ENCODE measurements at regions not wholly inside any gene's neighbourhood (a gene's known extent, or its start where the extent isn't known, plus 50 kb on each side); places are given as distances from the start of the nearest gene placed in this dataset.
A peak's percentile ranks its signal among the peaks of the same experiment; 100 is the strongest.
"Not testable (repeated sequence)": the region's sequence is repeated elsewhere in the genome, so short reads cannot be mapped to it uniquely, and the experiment has no call there.

DNA sequence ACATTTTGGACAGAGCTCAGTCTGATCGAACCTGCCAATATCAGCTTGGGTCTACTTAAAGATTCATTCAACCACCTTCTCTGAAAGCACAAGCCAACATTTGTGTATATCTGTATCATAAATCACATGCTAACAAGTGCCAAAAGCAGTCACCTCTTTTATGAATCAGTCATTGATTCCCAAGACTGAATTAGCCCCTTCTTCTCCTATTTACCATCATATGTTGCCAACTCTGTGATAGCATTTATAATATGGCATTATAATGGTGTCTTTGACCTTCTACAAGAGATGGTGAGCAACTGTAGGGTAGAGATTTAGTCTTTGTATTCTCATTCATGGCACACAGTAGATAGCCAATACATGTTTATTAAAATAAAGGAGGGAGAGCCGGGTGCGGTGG is 61.4 kb downstream of the DDX53 start:
- DNase-seq: no peak

GRCh38 chrX:23062359-23062758 is 62.6 kb downstream of the DDX53 start:
- no peak for DNase-seq

DNA sequence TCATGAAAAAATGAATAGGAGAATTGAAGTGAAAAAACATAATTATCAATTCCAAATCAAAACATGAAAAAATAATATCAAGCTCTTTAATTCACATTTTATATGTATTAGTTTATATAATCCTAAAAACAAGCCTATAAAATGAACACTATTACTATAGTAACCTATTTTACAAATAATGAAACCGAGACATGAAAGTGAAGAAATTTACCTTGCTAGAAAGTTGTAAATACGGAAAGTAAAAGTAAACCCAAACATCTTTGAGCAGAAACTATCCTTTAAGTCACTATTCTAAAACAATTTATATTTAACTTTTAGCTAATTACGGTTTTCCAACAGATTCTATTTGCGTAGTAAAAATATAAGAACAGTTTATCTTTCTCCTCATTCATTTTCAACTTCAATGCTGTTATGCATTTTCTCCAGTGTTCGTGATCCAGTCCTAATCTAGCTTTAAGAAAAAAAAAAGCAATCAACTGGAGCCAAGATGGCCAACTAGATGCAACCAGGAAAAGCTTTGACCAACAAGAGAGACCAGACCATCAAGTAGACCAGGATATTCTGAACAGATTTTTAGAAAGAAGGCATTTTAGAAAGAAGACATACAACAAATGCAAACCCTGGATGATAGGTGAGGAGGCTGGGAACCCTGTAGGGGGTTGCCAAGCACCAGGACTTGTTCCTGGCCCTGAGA is 67.0 kb downstream of the DDX53 start:
- no peak for DNase-seq

DNA sequence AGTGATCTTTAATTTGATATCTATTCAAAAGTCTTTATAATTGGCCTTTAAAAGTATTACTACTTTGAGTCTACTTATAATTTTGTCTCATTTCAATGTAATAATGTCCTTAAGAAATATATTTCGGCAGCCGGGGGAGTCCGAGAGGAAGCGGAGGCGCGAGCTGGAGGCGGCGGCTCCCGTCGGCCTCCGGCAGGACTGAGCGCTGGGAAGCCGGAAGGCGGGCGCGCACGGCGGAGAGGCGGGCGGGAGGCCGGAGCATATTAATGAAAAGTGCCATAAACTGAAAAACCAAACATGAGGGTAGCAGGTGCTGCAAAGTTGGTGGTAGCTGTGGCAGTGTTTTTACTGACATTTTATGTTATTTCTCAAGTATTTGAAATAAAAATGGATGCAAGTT is 75.7 kb downstream of the DDX53 start:
- DNase-seq: not testable (repeated sequence)

DNA sequence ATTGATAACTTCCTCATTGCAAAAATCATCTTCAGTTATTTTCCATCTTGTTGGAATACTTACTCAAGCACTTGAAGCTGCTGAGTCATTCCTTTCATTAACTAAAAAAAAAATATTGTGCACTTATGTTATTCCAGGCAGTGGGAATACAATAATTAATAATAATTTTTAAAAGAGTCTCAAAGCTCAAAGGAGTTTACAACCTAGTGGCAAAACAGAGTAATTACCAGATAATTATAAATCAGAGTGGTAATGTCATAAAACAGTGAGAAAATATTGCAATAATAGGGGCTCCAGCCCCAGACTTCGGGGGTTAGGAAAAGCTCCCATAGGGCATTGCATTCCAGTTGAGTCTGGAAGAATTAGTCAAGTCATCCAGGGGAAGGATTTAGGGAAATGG is 79.6 kb downstream of the DDX53 start:
- DNase-seq: no peak

- DNase-seq: no peak
Measured at GRCh38 chrX:23100826-23101225, 101.1 kb downstream of the DDX53 start.

DNA sequence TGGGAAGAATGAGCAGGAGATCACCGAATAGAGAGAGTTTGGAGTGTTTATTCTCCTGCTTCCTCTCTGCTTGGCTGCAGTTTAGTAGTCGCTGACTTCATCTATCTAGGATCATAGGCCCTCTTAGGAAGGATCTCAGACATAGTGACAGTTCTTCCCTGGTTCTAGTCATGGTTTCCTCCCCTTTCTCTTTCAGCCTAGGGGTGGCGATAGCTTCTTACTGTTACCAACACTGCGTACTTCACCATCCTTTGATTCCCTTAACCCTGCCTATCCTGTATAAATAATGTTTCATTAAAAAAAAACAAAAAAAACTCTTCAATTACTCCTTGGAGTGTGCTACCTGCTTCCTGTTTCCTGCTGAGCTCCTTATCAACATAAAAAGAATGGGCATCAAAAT is 103.8 kb downstream of the DDX53 start:
- DNase-seq: no peak

DNA sequence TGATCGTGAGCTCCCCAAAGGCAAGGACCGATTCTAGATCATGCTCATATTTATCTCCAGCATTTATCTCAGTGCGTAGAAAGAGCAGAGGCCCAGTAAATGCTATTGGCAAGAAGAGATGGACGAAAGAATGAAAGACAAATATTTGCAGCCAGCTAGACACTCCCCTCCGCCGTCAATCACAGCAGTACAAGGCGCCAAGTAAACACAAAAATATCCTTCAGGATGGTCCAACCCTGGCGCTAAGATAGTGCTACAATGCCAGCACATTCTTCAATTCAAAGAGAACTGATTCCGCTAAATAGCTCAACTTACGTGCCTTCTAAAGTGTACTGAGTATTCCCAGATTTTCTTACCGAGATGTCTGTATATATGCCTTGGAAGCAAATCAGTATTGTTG is 114.5 kb downstream of the DDX53 start:
- DNase-seq: no peak

GRCh38 chrX:23115651-23116050 is 115.9 kb downstream of the DDX53 start:
- DNase-seq: no peak

DNA sequence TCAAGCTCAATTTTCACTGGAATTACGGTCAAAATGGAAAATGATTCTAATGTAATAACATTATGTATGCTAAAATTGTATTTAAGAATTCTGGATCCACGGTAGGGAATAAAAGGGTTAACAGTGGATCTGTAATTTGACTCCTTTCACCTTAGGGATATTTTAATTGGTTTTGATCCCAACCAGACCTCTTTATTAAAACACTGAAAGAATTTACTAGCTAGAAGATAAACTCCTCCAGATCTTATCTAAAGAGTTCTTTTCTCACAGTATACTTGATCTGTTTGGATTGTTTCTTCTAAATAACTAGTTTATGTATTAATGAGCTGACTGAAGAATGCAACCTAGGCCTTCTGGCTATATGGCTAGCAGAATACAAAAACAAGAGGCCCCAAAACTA is 118.4 kb downstream of the DDX53 start:
- DNase-seq: no peak

DNA sequence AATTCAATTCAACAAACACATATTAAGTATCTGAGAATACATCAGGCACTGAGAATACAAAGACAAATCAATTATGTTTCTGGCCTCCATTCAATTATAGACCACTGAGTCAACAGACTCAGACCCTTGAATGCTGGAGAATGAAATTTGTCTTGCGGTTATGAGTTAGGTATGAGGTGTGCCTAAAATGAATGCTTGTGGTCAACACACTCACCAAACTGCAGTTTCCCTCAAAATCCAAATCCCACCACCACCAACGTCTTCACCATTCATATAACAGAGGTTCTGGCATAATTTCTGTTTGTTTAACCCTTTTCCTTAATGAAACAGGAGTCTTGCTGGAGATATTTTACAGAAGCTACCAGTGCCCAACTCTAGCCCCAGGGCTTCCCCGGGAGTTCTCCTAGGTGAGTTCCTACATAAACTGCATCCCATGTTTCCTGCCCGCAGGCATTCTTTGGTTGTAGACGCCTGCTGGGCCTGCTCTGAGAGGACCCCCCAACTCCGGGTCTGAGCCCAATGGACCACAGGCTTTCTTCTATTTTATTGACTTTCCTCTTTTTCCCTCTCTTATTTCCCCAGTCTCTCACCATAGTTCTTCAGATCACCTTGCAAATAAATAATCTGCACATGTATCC is 119.2 kb downstream of the DDX53 start:
- DNase-seq: no peak

- DNase-seq: no peak
Measured at GRCh38 chrX:23127586-23127985, 127.8 kb downstream of the DDX53 start.

DNA sequence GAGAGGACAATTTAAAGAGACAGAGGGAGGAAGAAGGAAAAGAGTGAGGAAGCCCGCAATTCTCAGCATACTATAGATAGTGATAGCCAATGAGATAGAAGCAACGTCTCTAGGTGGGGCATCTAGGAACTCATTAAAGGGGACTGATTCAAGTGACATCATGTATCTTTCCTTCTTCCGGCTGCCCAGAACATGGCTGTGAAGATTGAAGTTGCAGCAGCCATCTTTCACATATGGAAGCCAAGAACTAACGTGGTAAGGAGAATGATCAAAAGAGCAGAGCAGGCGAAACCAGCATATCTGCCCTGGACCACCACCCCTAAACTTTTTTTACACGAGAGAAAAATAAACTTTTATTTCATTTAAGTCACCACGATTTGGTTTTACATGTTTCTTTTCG is 133.8 kb downstream of the DDX53 start:
- DNase-seq: no peak

DNA sequence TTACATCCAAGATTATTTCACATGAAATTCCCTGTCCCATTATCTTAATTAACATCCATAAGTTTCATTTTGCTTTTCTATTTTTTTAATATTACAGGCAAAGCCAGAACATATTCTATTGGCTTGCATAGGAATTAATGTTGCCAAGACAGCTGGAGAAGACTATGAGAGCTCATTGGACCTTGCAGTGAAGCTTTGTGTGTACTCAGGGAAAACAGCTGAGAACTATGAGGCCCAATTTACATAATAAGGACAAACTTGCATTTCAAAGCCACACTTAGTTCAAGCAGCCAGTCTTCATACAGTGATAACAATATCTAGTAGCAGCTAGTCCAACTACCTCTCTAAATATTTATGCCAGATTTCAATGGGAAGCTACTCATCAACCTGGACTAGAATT is 134.4 kb downstream of the DDX53 start:
- DNase-seq: peak; percentile 19 to 34

- DNase-seq: no peak
Measured at GRCh38 chrX:23136816-23137215, 137.1 kb downstream of the DDX53 start.

- no peak for DNase-seq
Measured at GRCh38 chrX:23168291-23168690, 166.4 kb upstream of the PTCHD1 start.

DNA sequence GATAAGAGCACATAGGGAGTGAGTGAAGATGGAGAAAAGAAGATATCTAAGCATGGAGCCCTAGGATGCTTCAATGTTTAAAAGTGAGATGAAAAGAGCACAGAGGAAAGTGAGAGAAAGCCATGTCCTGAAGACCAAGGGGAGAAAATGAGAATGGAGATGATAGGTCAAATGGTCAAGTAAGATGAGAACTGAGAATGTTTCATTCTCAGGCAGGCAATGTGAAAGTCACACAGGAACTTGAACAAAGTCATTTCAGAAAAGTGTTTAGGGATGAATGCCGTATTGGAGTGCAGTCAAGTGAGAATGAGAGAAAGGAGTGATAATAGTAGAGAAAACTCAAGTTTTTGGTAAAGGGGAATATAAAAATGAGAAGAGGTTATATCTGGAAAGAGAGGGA is 148.7 kb upstream of the PTCHD1 start:
- no peak for DNase-seq

DNA sequence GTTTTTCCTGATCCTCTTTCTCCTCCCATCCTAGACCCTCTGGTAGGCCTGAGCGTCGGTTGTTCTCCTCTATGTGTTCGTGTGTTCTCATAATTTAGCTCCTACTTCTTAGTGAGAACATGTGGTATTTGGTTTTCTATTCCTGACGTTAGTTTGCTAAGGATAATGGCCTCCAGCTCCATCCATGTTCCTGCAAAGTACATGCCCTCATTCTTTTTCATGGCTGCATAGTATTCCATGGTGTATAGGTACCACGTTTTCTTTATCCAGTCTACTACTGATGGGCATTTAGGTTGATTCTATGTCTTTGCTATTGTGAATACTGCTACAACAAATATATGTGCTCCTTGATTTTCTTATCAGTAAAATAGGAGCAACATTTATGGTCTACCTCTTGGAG is 146.8 kb upstream of the PTCHD1 start:
- no peak for DNase-seq

DNA sequence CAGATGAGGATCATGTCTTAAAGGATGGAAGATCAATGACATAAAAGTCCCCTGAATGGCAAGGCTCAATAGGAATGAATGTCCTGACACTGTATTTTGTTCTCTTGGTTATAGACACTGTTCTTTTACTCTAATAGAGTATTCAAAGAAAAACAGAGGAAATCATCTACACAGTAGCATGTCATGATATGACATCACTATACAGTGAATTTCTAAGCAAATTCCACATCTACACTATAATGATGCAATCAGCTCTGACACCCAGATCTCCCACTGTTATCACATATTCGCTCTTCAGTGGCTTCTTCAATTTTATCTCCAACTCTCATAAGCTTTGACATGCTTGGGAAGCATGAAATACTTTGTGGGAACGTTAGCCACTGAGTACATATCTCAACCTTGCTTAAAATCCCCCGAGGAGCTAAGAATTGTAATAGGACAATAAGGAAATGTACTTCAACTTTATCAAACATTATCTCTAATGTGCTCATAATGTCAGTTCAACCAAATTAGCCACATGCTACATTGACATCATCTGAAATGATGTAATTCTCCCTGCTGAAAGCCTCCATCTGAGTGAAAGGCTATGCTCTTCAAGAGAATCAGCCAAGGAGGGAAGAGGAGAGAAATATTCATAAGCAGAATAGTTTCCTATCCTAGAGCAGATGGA is 139.6 kb upstream of the PTCHD1 start:
- no peak for DNase-seq

DNA sequence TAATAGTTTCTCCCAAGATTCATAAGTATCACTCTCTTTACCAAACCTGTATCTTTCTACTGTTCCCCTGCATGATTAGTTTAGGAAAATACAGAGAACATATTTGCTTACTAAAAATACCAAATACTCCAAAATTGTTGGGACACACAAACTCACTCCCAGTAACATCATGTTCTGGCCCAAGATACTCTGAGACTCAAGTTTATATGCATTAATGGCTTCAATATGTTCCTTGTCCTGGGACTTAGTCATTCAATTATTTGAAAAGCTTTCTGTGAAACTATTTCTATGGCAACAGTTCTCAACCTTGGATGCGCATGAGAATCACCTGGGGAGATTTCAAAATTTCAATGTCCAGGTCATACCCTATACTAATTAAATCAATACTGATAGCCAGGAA is 138.9 kb upstream of the PTCHD1 start:
- no peak for DNase-seq

GRCh38 chrX:23201706-23202105 is 132.9 kb upstream of the PTCHD1 start:
- no peak for DNase-seq

DNA sequence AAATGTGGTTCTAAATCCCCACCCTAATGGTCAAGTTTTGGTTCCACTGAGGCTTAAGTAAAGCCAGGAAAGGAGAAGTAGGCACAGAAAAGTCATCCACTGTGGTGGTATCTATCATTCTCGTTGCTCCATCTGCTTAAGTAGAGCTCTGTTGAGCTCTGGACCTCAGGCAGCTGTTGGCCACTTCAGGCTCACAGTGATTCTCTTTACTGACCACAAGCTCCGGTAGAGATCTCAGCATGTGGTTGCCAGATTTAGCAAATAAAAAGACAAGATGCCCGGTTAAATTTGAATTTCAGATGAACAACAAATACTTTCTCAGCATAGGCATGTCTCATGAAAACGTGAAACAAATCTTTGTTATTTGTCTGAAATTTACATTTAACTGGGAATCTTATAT is 132.3 kb upstream of the PTCHD1 start:
- DNase-seq: no peak

DNA sequence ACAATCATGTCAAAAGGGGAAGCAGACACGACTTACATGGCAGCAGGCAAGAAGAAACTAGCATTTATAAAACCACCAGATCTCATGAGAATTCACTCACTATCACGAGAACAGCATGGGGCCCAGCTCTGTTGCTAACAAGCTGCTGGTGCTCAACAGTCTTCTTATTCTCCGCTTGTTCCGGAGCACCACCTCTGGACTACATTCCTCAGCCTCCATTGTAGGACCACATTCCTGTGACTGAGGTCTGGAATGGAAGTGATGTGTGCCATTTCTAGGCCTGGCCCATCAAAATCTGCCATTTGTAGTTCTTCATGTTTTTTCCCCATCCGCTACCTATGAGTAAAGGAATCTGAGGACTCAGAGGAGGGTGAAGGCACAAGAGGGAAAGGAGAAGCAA is 111.5 kb upstream of the PTCHD1 start:
- no peak for DNase-seq

GRCh38 chrX:23228454-23228853 is 106.2 kb upstream of the PTCHD1 start:
- no peak for DNase-seq
